ENCODE measurements at regions not wholly inside any gene's neighbourhood (a gene's known extent, or its start where the extent isn't known, plus 50 kb on each side); places are given as distances from the start of the nearest gene placed in this dataset.

GRCh38 chr12:17304503-17305347, 698.8 kb upstream of the LMO3 start:
- no peak overlapping the region for H3K4me3 Mint-ChIP-seq
- no peaks in the 10 kb centered on the region for H3K27me3 Mint-ChIP-seq
- no peaks in the 10 kb centered on the region for H3K36me3 Mint-ChIP-seq
- no peak overlapping the region for H3K27ac Mint-ChIP-seq
- no peak for TF ChIP-seq CTCF (conservative IDR thresholded peaks at IDR 0.05)
- no peaks in the 10 kb centered on the region for H3K4me1 Mint-ChIP-seq (ENCODE audit: unreplicated experiment)
- no peak for DNase-seq (ENCODE audit: extremely low spot score, unreplicated experiment)
- H3K9me3 Mint-ChIP-seq: peaks cover 18% of the 10 kb centered on the region

- H3K9me3 Mint-ChIP-seq: peaks cover 23% of the 10 kb centered on the region
- H3K4me3 Mint-ChIP-seq: no peak overlapping the region
- TF ChIP-seq CTCF (conservative IDR thresholded peaks at IDR 0.05): no peak
- no peaks in the 10 kb centered on the region for H3K27me3 Mint-ChIP-seq
- DNase-seq (ENCODE audit: extremely low spot score, unreplicated experiment): no peak
- H3K27ac Mint-ChIP-seq: no peak overlapping the region
- H3K4me1 Mint-ChIP-seq (ENCODE audit: unreplicated experiment): no peaks in the 10 kb centered on the region
- peaks cover 7% of the 10 kb centered on the region for H3K36me3 Mint-ChIP-seq
Observed at GRCh38 chr12:17302001-17302400, 696.0 kb upstream of the LMO3 start.

GRCh38 chr12:17301544-17301943, 695.6 kb upstream of the LMO3 start:
- Mint-ChIP-seq H3K36me3 (peaks cover 7% of the 10 kb centered on the region), H3K27ac (no peak overlapping the region), H3K4me1 (ENCODE audit: unreplicated experiment) (no peaks in the 10 kb centered on the region), H3K9me3 (peaks cover 22% of the 10 kb centered on the region), H3K27me3 (no peaks in the 10 kb centered on the region), H3K4me3 (no peak overlapping the region)
- no peak for DNase-seq (ENCODE audit: extremely low spot score, unreplicated experiment)
- no peak for TF ChIP-seq CTCF (conservative IDR thresholded peaks at IDR 0.05)

GRCh38 chr12:17296882-17297281, 690.9 kb upstream of the LMO3 start:
- no peak for DNase-seq (ENCODE audit: extremely low spot score, unreplicated experiment)
- peaks cover 5% of the 10 kb centered on the region for H3K9me3 Mint-ChIP-seq
- no peaks in the 10 kb centered on the region for H3K27me3 Mint-ChIP-seq
- H3K4me3 Mint-ChIP-seq: no peak overlapping the region
- no peaks in the 10 kb centered on the region for H3K4me1 Mint-ChIP-seq (ENCODE audit: unreplicated experiment)
- H3K27ac Mint-ChIP-seq: no peak overlapping the region
- TF ChIP-seq CTCF (conservative IDR thresholded peaks at IDR 0.05): no peak
- peaks cover 7% of the 10 kb centered on the region for H3K36me3 Mint-ChIP-seq

GRCh38 chr12:17286874-17287273, 680.9 kb upstream of the LMO3 start:
- Mint-ChIP-seq H3K27ac (no peak overlapping the region), H3K4me3 (no peak overlapping the region), H3K27me3 (no peaks in the 10 kb centered on the region), H3K4me1 (ENCODE audit: unreplicated experiment) (no peaks in the 10 kb centered on the region), H3K9me3 (no peaks in the 10 kb centered on the region), H3K36me3 (peaks cover 7% of the 10 kb centered on the region)
- DNase-seq (ENCODE audit: extremely low spot score, unreplicated experiment): no peak
- no peak for TF ChIP-seq CTCF (conservative IDR thresholded peaks at IDR 0.05)
